ENCODE measurements at regions not wholly inside any gene's neighbourhood (a gene's known extent, or its start where the extent isn't known, plus 50 kb on each side); places are given as distances from the start of the nearest gene placed in this dataset.
"Not testable (repeated sequence)": the region's sequence is repeated elsewhere in the genome, so short reads cannot be mapped to it uniquely, and the experiment has no call there.

DNA sequence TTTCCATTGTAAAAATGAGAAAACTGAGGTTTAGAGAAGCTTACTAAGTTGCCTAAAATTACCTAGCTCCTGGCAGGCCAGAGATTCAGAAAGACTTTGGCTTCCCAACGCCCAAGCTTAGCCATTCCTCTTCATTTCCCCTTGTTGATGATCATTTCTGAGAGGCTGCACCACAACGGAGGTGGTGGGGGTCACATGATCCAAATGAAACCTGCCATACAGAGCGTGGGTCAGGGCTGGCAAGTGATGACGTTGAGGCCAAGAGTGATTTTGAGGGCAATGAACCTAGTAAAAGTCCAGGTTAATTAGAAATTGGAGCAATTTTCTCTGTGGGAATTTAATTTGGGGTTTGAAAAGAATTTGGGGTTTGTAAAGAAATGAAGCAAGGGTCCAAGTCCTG lies 109.9 kb downstream of the TMEM182 start:
- DNase-seq = no peak

DNA sequence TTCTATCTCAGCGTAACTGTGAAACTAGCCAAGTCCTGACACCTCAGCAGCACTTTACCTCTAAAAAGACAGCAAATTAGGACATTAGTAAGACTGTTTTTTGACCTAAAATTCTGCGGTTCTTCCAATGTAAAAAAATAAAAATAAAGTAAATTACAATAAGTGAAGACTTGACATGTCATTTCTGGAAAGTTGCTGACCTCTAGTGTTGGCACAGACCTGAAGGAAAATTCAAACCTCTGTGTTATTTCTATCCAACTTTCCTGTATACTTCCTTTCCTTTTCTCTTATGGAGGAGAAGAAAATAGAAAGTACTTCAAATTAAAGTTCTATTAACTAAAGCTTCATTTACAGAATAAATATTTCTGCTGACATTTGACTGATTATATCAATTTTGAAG lies 110.6 kb downstream of the TMEM182 start:
- no peak for DNase-seq

DNA sequence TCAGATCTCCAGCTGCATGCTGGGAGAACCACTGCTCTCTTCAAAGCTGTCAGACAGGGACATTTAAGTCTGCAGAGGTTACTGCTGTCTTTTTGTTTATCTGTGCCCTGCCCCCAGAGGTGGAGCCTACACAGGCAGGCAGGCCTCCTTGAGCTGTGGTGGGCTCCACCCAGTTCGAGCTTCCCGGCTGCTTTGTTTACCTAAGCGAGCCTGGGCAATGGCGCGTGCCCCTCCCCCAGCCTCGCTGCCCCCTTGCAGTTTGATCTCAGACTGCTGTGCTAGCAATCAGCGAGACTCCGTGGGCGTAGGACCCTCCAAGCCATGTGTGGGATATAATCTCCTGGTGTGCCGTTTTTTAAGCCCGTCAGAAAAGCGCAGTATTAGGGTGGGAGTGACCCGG lies 117.7 kb downstream of the TMEM182 start:
- not testable (repeated sequence) for DNase-seq

DNA sequence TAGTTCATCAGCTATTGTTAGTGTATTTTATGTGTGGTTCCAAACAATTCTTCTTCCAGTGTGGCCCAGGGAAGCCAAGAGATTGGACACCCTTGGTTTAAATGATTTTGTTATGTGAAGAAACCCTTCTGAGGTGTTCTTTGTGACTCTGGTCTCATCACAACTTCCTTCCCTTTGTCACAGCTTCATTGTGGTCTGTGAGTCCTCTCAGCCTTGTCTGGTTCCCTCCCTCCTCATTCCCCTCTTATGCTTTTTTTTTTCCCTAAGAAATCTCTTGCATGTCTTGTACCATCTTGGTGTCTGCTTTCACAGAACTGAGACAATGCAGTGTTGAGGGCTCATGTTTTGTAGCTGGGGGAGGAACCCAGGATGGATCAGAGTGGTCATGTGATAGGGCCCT lies 118.9 kb downstream of the TMEM182 start:
- DNase-seq = no peak

DNA sequence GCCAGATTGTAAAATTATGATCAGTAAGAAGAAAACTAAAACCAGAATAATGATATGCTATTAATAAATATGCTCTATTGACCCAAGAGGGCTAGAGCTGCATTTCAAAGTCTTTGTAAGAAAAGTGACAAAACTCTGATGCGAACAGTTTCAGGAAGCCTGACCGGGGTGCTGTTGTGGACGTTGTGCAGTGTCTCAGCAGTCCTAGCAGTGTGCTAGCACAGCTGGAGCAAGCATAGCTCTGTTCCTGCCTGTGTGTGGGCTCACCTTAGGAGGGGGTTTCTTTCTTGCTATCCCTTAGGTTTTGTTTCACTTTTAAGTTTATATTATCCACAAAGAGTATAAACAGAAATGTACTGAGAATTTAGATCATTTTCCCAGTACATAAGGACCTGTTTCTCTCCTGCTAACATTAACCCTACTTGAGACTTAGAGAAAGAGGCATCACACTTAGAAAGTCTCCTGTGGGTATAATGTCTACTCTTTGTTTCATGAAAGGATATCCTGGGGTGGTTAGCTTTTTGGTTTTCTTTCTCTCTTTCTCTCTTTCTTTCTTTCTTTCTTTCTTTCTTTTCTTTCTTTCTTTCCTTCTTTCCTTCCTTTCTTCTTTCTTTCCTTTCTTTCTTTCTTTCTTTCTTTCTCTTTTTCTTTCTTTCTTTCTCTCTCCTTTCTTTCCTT lies 124.5 kb downstream of the TMEM182 start:
- no peak for DNase-seq

DNA sequence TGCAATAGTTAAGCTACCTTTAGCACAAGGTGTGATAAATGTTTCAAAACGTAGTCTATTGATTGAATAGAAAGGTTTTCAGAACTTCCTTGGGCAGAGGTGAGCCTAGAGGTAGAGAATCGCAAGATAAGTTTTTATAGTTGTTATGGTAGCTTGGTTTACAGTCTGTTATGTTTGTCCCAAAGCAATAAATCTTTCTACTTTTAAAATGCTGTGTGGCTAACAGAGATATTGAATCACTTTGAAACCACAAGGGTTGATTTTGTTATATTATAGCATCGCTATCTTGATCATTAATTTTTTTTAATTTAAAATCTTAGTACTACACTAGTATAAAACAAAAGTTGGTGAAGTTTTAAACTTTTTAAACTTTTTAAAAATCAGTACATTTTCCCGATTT lies 126.7 kb downstream of the TMEM182 start:
- DNase-seq = no peak

DNA sequence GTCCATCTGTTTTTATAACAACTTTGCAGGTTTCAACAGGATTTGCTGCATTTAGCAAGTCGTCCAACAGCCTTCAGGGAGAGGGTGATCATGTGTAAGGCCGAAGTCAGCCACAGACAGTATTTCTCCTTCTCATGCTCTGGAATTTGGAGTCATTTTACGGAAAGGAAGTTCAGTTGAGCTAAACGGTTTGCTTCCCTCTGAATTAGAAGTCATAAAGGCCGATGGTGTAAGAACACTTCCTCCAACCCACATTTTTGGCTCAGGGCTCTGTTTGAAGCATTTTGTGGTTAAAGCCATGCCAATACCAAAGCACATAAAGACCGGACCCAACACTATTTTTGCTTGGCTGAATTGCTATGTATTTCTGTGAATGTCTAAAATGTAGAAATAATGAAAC lies 129.5 kb downstream of the TMEM182 start:
- no peak for DNase-seq

DNA sequence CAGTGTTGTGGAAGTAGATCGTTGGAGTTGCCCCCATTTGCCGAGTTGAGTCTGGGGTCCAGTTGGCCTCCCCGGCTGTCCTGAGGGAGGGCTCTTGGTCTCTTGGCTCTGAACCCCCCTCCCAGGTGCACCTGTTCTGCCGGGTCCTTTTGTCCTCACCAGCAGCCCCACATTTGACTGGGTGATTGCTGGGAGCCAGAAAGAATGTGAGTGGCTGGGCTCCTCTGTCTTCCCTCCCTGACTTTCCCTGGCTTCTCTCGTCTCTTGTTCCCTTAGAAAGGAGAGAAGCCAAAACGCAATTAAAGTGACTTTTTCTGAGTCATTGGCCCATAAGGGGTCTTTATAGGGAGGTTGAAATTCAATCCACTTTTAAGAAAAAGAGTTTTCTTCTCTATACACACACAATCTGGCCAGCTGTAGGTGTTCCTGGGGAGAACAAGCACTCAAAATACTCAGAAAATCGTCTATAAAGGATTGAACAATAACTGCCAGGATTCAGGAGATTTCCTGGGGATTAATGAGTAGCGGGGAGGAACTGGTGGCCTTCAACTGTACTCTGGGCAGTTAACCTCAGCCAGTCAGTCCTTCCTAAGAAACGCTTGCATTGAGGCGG lies 131.0 kb downstream of the TMEM182 start:
- no peak for DNase-seq

DNA sequence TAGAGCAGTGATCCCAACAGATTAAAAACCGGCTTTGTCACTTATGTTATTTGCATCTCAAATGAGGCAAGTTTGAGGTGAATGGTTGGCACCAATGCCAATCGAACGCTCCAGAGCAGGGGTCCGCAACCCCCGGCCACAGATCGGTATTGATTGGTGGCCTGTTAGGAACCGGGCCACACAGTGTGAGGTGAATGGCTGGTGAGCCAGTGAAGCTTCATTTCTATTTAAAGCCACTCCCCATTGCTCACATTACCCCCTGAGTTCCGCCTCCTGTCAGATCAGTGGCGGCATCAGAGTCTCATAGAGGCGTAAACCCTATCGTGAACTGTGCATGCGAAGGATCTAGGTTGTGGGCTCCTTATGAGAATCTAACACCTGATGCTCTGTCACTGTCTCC lies 132.0 kb downstream of the TMEM182 start:
- DNase-seq = no peak

DNA sequence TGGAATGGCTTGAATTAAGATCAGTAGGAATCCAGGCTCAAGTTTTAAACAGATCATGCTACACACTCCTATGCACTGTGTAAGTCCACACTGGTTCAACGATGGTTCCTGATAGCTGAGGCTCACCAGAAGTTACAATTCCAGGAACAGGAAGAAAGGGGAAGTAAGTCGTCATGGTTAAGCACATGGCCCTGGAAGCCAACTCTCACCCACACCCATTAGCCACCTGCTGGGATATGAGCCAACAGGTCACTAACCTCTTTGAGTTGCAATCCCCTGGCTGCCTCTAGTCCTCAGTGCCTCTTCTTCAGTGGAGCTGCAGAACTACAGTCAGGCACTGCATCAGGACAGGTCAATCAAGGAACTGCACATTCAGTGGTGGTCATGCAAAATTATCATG lies 133.5 kb downstream of the TMEM182 start:
- no peak for DNase-seq

DNA sequence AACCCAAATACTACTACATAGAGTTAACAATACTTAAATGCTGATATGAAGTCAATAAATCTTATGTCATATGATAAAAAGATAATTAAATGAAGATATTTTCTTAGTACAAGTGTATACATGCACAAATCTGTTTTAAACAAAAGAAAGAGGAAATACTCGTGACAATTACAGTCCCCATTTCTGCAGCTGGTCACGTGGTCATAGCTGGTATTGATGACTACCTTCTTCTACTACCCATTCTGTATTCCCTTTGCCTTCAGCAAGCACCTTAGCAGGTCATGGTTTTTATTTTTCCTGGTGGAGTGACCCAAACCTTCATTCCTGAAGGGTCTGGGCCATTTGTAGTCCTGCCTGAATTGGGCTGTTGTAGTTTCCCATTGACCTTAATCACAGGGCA lies 147.4 kb downstream of the TMEM182 start:
- DNase-seq = not testable (repeated sequence)

DNA sequence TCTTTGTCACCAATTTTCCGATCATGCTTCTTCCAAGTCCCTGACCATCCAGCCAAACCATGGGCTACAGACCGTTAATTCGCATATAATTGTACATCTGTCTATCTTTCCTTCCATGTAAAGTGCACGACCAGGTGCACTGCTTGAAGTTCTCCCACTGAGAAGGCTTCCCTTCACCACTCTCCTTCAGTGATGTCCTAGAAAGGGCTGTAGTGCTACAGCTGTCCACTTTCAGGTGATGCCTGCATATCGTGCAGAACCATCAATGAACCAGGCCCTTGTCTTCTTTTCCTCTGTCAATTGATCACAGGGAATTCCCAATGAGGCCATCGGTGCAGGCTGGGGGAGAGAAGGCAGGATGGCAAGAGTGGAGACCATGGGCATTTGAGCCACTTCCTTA lies 148.9 kb downstream of the TMEM182 start:
- no peak for DNase-seq

DNA sequence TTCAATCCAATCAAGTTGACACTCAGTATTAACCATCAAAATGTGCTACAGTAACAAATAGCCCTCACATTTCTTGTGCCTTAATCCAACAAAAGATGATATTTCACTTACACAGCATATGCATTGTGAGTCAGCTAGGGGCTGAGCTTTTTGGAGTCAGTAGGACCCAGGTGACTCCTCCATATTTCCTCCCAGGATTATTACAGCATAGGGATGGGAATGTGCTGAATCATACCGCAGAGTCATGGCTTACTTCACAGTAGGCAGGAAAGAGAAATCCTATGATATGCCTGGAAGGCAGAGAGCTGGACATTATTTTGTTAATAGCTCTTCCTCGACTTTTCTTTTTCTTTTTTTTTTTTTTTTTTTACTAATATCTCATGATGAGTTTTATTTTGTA lies 153.3 kb downstream of the TMEM182 start:
- peak; percentile 45 for DNase-seq

DNA sequence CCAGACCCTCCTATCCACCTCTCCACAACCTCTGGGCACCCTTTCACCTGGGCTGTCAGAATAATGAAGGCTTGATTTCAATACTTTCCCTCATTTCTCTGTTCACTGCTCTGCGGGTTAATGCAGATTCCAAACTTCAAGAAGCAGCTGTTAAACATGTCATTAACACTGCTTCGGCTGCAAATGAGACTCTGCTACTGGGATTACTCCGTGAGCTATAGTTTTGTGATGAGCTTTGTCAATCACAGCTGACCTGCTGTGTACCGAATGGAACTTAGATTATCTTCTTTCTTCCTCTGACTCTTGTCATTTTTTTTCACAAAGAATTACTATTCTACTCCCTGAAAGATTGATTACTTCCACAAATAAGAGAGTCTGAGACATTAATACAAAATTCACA lies 160.5 kb downstream of the TMEM182 start:
- no peak for DNase-seq

DNA sequence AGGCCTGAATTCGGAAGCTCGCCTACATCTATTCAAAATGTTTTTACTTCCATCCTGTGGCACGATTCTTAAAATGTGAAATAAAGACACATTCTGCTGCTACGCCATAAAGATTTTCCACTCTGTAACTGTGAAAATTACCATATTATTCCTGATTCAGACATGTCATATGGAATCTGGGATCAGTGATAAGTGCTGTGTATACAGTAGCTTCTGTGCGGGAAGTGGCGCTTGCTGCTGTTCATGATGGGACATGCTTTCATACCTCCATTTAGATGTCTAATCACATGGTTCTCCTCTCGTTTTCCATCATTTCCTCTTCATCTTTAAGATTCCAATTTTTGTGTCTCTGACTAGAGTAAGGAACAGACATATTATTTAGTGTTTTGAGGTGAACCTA lies 163.2 kb downstream of the TMEM182 start:
- DNase-seq = no peak

DNA sequence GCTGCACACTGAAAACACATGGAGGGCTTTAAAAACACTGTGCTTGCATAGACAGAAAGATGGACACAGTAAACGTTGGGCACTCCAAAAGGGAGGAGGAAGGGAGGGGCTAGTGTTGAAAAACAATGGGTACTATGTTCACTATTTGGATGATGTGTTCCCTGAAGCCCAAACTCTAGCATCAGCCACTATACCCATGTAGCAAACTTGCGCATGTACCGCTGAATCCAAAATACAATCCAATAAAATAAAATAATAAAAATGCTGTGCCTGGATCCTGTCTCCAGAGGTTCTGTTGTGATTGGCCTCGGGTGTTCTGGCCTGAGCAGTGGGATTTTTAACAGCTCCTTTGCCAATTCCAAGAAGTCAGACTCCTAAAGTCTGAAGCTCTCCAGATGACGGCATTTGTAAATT lies 166.0 kb downstream of the TMEM182 start:
- no peak for DNase-seq

DNA sequence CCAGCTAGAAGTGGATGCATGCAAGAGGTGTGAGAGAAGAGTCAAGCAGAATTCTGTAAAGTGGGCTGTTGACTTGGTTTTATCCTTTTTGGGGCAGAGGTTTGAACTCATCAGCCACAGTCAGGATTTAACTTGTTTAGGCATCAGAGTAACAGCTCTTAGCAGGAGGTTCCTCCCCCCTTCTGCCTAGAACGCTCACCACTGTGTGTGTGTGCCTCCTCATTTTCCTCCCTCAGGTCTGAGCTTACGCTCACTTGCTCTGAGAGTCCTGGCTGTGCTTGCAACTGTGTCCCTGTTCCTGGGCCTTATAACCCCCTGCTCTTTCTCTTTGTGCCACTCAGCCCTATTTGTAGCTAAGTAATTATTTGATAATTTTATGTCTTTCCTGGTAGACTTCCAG lies 167.9 kb downstream of the TMEM182 start:
- no peak for DNase-seq

DNA sequence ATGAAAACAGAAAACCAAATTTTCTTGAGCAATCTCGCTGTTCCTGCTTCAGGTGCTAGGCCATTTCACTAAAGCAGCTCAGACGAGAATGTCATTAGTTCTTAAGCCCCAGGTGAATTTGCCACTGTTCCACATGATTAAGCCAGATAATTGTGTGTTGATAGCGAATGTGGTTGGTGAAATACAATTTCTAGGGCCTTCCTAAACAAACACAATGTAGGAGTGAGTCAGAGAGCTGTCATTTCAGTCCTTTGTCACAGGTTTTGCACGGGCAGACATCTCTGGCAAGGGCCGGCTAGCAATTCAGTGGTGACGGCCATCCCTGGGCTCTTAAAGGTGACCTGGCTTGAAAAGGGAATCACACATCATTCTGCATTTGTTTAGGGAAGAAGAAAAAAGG lies 170.7 kb downstream of the TMEM182 start:
- no peak for DNase-seq

DNA sequence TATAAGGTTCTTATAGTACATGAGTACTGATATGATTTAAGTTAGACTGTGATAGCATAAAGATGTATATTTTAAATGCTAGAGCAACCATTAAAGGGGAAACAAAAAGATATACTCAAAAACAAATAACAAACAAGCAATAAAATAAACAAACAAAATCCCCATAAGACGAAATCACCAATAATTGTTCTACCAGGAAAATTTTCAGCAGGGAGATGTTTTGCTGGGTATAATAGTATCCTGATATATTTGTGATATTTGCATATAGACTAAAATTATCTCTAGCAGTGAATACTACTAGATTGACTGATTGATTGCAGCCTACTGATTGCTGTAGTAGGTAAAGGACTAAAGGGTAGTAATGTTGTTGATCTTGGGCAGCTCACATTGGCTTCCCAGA lies 177.4 kb downstream of the TMEM182 start:
- no peak for DNase-seq

DNA sequence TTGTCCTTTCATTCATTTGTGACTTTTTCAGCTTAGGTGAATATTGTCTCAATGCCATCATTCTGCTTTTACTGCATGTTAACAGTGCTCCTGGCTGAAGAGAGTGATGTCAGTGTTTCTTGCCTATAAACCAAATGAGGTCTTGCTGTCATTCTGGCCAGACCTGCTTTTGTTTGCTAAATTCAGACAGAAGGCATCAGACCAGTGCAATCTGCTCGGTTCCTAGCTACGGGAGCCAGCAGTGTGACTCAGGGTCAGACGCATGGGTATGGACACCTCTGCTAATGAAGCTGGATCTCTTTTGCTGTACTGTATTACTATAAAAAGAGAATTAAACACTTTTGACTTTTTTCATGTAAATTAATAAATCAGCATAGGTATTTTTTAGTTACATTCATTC lies 178.9 kb downstream of the TMEM182 start:
- no peak for DNase-seq

DNA sequence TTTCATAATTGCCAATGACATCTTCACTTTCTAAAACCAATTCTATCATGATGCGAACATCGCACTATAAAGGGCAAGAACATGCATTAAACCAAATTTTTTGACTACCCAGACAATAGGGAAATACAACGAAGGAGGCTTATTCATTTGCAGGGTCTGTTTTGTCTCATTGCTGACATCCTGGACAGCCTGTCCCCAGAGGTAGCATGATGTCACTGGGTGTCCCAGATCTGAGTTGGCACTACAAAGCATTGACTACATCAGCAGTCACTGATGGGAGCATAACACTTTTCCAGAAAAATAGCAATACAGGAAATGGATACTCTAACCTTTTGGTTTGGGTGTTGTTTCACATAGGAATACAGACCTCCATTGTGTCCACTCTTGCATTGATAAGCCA lies 180.3 kb downstream of the TMEM182 start:
- DNase-seq = no peak

DNA sequence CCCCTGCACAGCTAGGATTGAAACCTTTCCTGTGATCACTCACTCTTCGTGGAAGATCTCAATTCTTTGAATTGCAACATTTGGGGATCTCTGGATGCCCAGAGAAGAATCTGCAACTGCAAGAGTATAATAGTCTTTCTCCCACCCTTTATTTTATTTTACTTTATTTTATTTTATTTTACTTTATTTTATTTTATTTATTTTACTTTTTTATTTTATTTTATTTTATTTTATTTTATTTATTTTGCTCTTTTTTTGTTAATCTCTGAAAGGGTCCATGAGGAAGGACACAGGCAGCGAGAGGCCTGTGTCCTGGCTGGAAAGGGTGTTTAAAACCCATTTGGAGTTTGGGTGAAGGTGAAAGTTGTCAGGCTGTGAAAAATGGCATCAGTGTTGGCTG lies 181.4 kb downstream of the TMEM182 start:
- DNase-seq = no peak

DNA sequence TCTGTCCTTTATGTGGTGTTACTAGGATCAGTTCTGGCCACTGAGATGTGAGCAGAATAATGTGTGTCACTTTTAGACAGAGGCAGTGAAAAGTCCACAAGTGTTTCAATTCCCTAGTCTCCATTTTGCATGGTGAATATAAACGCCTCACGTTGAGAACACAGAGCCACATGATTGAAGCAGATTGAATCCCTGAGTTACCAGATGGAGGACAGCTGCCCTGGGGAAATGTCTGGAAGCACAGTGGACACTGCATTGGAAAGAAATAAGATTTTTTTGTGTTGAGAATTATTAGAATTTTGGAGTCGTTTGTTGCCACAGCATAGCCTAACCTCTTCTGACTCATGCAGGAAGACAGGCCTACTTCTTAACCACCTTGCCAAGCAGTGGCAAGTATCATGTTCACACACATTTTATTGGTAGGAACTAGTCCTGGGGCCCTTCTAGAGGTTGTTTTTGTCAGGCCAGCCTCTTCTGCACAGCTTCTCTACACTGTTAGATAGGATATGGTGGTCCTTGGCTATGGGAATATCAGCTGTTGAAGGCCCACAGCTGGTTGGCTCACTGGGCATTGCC lies 188.6 kb downstream of the TMEM182 start:
- no peak for DNase-seq

DNA sequence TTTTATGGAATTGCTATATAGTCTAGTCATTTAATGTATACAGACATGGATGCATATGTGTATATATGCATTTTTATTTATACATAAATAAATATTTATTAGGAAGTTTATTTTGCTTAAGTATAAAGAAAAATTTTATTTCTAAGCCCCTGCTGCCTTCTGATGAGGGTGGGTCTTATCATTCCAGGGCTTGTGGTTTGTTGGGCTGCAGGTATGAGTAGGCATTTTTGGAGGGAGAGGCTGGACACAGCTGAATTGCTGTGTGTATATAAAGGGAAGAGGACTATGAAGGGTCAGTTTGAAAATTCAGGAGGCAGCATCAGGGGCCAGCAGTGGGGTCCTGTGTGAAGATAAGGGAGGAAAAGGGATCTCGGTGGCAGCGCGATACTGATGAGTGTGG lies 189.4 kb downstream of the TMEM182 start:
- no peak for DNase-seq

DNA sequence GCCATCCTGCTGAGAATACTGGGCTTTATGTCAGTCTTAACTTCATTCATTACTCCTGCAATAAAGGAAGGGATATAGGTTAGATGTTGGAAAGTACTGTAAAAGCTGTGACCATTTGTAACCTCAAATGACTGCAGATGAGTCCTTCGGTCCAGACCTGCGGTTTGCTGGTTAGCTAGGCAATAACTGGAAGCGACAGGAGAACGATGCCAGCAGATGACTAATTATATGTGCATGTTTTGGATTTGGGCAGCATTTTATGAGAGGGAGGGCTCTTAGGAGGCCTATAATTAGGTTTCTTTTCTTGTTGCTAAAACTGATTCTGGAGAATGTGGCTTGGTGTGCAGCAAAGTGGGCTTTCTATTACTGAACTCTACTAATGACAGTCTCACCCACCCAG lies 205.6 kb downstream of the TMEM182 start:
- DNase-seq = no peak

All from 8988T (cell line).